ENCODE measurements at regions not wholly inside any gene's neighbourhood (a gene's known extent, or its start where the extent isn't known, plus 50 kb on each side); places are given as distances from the start of the nearest gene placed in this dataset.
A peak's percentile ranks its signal among the peaks of the same experiment; 100 is the strongest.

- Histone ChIP-seq H3K36me3 (ENCODE audit: insufficient read depth, low read length) (no peaks in the 10 kb centered on the region), H3K9me3 (ENCODE audit: low read length) (no peaks in the 10 kb centered on the region), H3K9ac (ENCODE audit: low read length) (no peak overlapping the region), H3K4me1 (ENCODE audit: insufficient read depth, low read length) (no peaks in the 10 kb centered on the region), H3K27me3 (ENCODE audit: control insufficient read depth in 1 of 2, insufficient read depth in 2 of 2, low read length in 2 of 2) (no peaks in the 10 kb centered on the region), H3K4me3 (ENCODE audit: low read depth in 1 of 2, low read length in 2 of 2) (no peak overlapping the region), H3K27ac (ENCODE audit: low read depth, low read length) (no peak overlapping the region)
Observed at GRCh38 chr1:219038398-219038797, 135.3 kb upstream of the LYPLAL1 start.

GRCh38 chr1:219039017-219039681 lies 134.5 kb upstream of the LYPLAL1 start:
- no peaks in the 10 kb centered on the region for H3K4me1 ChIP-seq (ENCODE audit: insufficient read depth, low read length)
- H3K27ac ChIP-seq (ENCODE audit: low read depth, low read length) = no peak overlapping the region
- H3K9me3 ChIP-seq (ENCODE audit: low read length) = no peaks in the 10 kb centered on the region
- no peak overlapping the region for H3K9ac ChIP-seq (ENCODE audit: low read length)
- H3K27me3 ChIP-seq (ENCODE audit: control insufficient read depth in 1 of 2, insufficient read depth in 2 of 2, low read length in 2 of 2) = no peaks in the 10 kb centered on the region
- H3K36me3 ChIP-seq (ENCODE audit: insufficient read depth, low read length) = no peaks in the 10 kb centered on the region
- no peak overlapping the region for H3K4me3 ChIP-seq (ENCODE audit: low read depth in 1 of 2, low read length in 2 of 2)

GRCh38 chr1:219039682-219040154 lies 134.0 kb upstream of the LYPLAL1 start:
- no peaks in the 10 kb centered on the region for H3K36me3 ChIP-seq (ENCODE audit: insufficient read depth, low read length)
- no peak overlapping the region for H3K27ac ChIP-seq (ENCODE audit: low read depth, low read length)
- no peaks in the 10 kb centered on the region for H3K9me3 ChIP-seq (ENCODE audit: low read length)
- H3K4me3 ChIP-seq (ENCODE audit: low read depth in 1 of 2, low read length in 2 of 2) = no peak overlapping the region
- H3K27me3 ChIP-seq (ENCODE audit: control insufficient read depth in 1 of 2, insufficient read depth in 2 of 2, low read length in 2 of 2) = no peaks in the 10 kb centered on the region
- H3K4me1 ChIP-seq (ENCODE audit: insufficient read depth, low read length) = no peaks in the 10 kb centered on the region
- H3K9ac ChIP-seq (ENCODE audit: low read length) = no peak overlapping the region

GRCh38 chr1:219040291-219040690 lies 133.4 kb upstream of the LYPLAL1 start:
- H3K9me3 ChIP-seq (ENCODE audit: low read length) = no peaks in the 10 kb centered on the region
- no peaks in the 10 kb centered on the region for H3K36me3 ChIP-seq (ENCODE audit: insufficient read depth, low read length)
- H3K9ac ChIP-seq (ENCODE audit: low read length) = no peak overlapping the region
- H3K27me3 ChIP-seq (ENCODE audit: control insufficient read depth in 1 of 2, insufficient read depth in 2 of 2, low read length in 2 of 2) = no peaks in the 10 kb centered on the region
- H3K4me1 ChIP-seq (ENCODE audit: insufficient read depth, low read length) = no peaks in the 10 kb centered on the region
- H3K27ac ChIP-seq (ENCODE audit: low read depth, low read length) = no peak overlapping the region
- H3K4me3 ChIP-seq (ENCODE audit: low read depth in 1 of 2, low read length in 2 of 2) = no peak overlapping the region

GRCh38 chr1:219041141-219041540 lies 132.5 kb upstream of the LYPLAL1 start:
- Histone ChIP-seq H3K4me1 (ENCODE audit: insufficient read depth, low read length) (no peaks in the 10 kb centered on the region), H3K36me3 (ENCODE audit: insufficient read depth, low read length) (no peaks in the 10 kb centered on the region)

DNA sequence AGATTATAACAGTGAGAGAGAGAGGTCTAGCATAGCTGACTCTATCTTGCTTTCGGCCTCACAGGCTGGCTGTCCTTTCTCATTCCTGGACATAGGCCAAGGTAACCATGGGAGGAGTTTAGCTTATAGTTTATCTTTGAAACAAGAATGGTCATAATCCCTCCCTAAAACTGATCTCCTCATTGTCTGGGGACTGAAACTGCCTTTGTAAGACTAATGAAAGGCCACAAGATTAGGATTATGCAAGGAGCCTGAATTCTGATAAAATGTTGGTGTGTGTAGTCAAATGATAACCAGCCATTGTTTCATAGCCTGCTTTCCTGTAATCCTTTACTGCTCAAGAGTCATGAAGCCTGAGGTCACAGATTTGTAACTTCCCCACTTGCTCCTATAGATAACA lies 131.9 kb upstream of the LYPLAL1 start:
- Histone ChIP-seq H3K27ac (ENCODE audit: low read depth, low read length) (no peak overlapping the region), H3K27me3 (ENCODE audit: control insufficient read depth in 1 of 2, insufficient read depth in 2 of 2, low read length in 2 of 2) (no peaks in the 10 kb centered on the region), H3K9ac (ENCODE audit: low read length) (no peak overlapping the region), H3K4me1 (ENCODE audit: insufficient read depth, low read length) (no peaks in the 10 kb centered on the region), H3K36me3 (ENCODE audit: insufficient read depth, low read length) (no peaks in the 10 kb centered on the region), H3K4me3 (ENCODE audit: low read depth in 1 of 2, low read length in 2 of 2) (no peak overlapping the region), H3K9me3 (ENCODE audit: low read length) (no peaks in the 10 kb centered on the region)

More at GRCh38 chr1:219041141-219041540, 132.5 kb upstream of the LYPLAL1 start:
- Histone ChIP-seq H3K9me3 (ENCODE audit: low read length) (no peaks in the 10 kb centered on the region), H3K4me3 (ENCODE audit: low read depth in 1 of 2, low read length in 2 of 2) (no peak overlapping the region), H3K9ac (ENCODE audit: low read length) (no peak overlapping the region), H3K27me3 (ENCODE audit: control insufficient read depth in 1 of 2, insufficient read depth in 2 of 2, low read length in 2 of 2) (no peaks in the 10 kb centered on the region), H3K27ac (ENCODE audit: low read depth, low read length) (no peak overlapping the region)

DNA sequence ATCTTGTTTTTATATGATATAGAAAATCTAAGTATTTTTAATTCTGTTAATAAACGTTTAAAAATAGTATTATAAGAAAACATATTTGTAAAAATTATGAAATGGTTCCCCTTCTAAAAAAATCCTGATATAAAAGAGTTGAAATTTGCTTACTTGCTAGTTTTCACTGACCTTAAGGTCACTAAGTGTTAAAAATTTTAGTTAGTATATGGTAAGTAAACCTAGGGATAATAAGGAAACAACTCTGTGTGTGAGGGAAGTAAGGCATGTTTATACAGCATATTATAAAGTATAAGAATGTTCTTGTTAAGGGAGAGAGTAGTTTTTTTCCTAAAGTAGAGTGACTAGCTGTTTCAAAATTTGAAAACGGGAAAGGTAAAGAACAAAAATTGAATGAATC lies 130.9 kb upstream of the LYPLAL1 start:
- no peaks in the 10 kb centered on the region for H3K27me3 ChIP-seq (ENCODE audit: control insufficient read depth in 1 of 2, insufficient read depth in 2 of 2, low read length in 2 of 2)
- H3K4me3 ChIP-seq (ENCODE audit: low read depth in 1 of 2, low read length in 2 of 2) = no peak overlapping the region
- H3K27ac ChIP-seq (ENCODE audit: low read depth, low read length) = no peak overlapping the region
- no peaks in the 10 kb centered on the region for H3K36me3 ChIP-seq (ENCODE audit: insufficient read depth, low read length)
- no peak overlapping the region for H3K9ac ChIP-seq (ENCODE audit: low read length)
- no peaks in the 10 kb centered on the region for H3K9me3 ChIP-seq (ENCODE audit: low read length)
- H3K4me1 ChIP-seq (ENCODE audit: insufficient read depth, low read length) = no peaks in the 10 kb centered on the region

- Histone ChIP-seq H3K4me1 (ENCODE audit: insufficient read depth, low read length) (no peaks in the 10 kb centered on the region), H3K27me3 (ENCODE audit: control insufficient read depth in 1 of 2, insufficient read depth in 2 of 2, low read length in 2 of 2) (no peaks in the 10 kb centered on the region), H3K9me3 (ENCODE audit: low read length) (no peaks in the 10 kb centered on the region), H3K9ac (ENCODE audit: low read length) (no peak overlapping the region), H3K36me3 (ENCODE audit: insufficient read depth, low read length) (no peaks in the 10 kb centered on the region), H3K4me3 (ENCODE audit: low read depth in 1 of 2, low read length in 2 of 2) (no peak overlapping the region), H3K27ac (ENCODE audit: low read depth, low read length) (no peak overlapping the region)
Observed at GRCh38 chr1:219045246-219045645, 128.4 kb upstream of the LYPLAL1 start.

DNA sequence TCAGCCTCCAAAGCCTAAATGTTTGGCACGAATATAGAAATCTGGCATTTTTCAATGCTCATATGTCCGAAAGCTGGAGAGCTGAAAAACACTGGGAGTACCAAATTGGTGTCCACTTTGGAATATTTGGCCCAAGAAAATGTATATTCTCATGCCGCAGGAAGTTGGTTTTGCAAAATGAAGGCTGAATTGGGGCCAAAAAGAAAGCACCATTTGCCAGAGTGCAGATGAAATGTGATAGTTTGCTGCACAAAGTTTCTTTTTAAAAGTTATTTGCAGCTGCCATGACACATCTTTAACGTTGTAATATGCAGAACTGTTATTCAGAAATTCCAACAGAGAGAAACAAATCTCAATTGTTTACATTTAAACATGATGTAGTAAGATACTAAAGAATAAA lies 124.2 kb upstream of the LYPLAL1 start:
- H3K9ac ChIP-seq (ENCODE audit: low read length) = no peak overlapping the region
- H3K4me1 ChIP-seq (ENCODE audit: insufficient read depth, low read length) = no peaks in the 10 kb centered on the region
- H3K36me3 ChIP-seq (ENCODE audit: insufficient read depth, low read length) = no peaks in the 10 kb centered on the region
- H3K9me3 ChIP-seq (ENCODE audit: low read length) = no peaks in the 10 kb centered on the region
- H3K27ac ChIP-seq (ENCODE audit: low read depth, low read length) = no peak overlapping the region
- peak overlapping the region in 1 of 2 donors; percentile 19 for H3K4me3 ChIP-seq (ENCODE audit: low read depth in 1 of 2, low read length in 2 of 2)
- H3K27me3 ChIP-seq (ENCODE audit: control insufficient read depth in 1 of 2, insufficient read depth in 2 of 2, low read length in 2 of 2) = no peaks in the 10 kb centered on the region

DNA sequence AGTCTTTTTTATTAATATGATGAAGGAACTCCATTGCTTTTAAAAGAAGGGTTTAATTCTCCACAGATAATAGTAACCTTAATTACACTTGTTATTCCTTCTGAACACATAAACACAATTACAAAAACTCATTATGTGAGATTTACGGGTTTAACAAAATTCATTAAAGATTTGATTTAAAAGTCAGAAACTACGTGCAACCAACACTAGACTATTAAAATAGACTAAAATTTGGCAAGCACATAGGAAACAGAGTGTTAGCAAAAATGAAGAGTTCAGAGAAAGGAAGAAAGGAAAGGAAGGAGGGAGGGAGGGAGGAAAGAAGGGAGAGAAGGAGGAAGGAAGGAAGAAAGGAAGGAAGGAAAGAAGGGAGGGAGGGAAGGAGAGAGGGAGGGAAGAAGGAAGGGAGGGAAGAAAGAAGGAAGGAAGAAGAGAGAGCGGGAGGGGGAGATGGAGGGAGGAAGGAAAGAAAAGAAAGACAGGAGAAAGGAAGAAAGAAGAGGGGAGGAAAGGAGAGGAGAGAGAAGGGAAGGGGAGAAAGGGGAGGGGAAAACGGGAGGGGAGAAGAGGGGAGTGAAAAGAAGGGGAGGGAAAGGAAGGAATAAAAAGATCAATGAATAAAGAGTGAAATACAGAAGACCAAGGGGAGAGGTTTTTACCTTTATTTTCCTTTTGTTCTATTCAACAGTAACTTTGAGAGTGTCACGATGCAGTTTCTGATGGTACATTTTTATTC lies 123.4 kb upstream of the LYPLAL1 start:
- H3K9ac ChIP-seq (ENCODE audit: low read length) = no peak overlapping the region
- no peaks in the 10 kb centered on the region for H3K4me1 ChIP-seq (ENCODE audit: insufficient read depth, low read length)
- no peak overlapping the region for H3K27ac ChIP-seq (ENCODE audit: low read depth, low read length)
- H3K27me3 ChIP-seq (ENCODE audit: control insufficient read depth in 1 of 2, insufficient read depth in 2 of 2, low read length in 2 of 2) = no peaks in the 10 kb centered on the region
- H3K4me3 ChIP-seq (ENCODE audit: low read depth in 1 of 2, low read length in 2 of 2) = no peak overlapping the region
- H3K9me3 ChIP-seq (ENCODE audit: low read length) = no peaks in the 10 kb centered on the region
- H3K36me3 ChIP-seq (ENCODE audit: insufficient read depth, low read length) = no peaks in the 10 kb centered on the region

DNA sequence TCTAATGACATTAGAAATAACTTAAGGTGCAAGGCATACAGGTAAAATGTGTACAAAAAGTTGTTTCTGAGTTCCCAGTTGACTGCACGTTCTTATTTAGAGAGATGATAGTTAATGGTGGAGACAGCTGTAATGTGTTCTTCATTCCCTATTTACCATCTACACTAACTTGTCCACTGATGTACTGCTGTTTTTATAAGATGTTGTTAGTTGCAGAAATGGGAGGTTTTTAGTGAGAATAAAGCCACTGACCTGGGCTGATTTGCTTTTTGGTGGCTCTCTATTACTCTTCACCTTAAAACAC lies 122.9 kb upstream of the LYPLAL1 start:
- Histone ChIP-seq H3K27ac (ENCODE audit: low read depth, low read length) (no peak overlapping the region), H3K9ac (ENCODE audit: low read length) (no peak overlapping the region), H3K9me3 (ENCODE audit: low read length) (no peaks in the 10 kb centered on the region), H3K36me3 (ENCODE audit: insufficient read depth, low read length) (no peaks in the 10 kb centered on the region), H3K4me1 (ENCODE audit: insufficient read depth, low read length) (no peaks in the 10 kb centered on the region), H3K27me3 (ENCODE audit: control insufficient read depth in 1 of 2, insufficient read depth in 2 of 2, low read length in 2 of 2) (no peaks in the 10 kb centered on the region), H3K4me3 (ENCODE audit: low read depth in 1 of 2, low read length in 2 of 2) (no peak overlapping the region)

GRCh38 chr1:219051547-219051946 lies 122.1 kb upstream of the LYPLAL1 start:
- Histone ChIP-seq H3K27me3 (ENCODE audit: control insufficient read depth in 1 of 2, insufficient read depth in 2 of 2, low read length in 2 of 2) (no peaks in the 10 kb centered on the region), H3K9ac (ENCODE audit: low read length) (no peak overlapping the region), H3K4me1 (ENCODE audit: insufficient read depth, low read length) (no peaks in the 10 kb centered on the region), H3K36me3 (ENCODE audit: insufficient read depth, low read length) (no peaks in the 10 kb centered on the region), H3K27ac (ENCODE audit: low read depth, low read length) (no peak overlapping the region), H3K9me3 (ENCODE audit: low read length) (no peaks in the 10 kb centered on the region), H3K4me3 (ENCODE audit: low read depth in 1 of 2, low read length in 2 of 2) (no peak overlapping the region)
